Inferior parietal cortex (tissue), 1 donor: ENCODE measurements at regions not wholly inside any gene's neighbourhood (a gene's known extent, or its start where the extent isn't known, plus 50 kb on each side); places are given as distances from the start of the nearest gene placed in this dataset.
"Not testable (repeated sequence)": the region's sequence is repeated elsewhere in the genome, so short reads cannot be mapped to it uniquely, and the experiment has no call there.

ENCODE experiments used
- DNase-seq: peaks from one replicate; pipeline ENCODE4 v3.0.0-alpha.2; 2016; ENCODE audit errors: extremely low spot score

- DNase-seq: no peak
Measured at GRCh38 chr2:429575-430254, 141.8 kb upstream of the ALKAL2 start.

GRCh38 chr2:429142-429541 is 141.3 kb upstream of the ALKAL2 start:
- DNase-seq: no peak

- DNase-seq: no peak
Measured at GRCh38 chr2:428591-428990, 140.7 kb upstream of the ALKAL2 start.

- not testable (repeated sequence) for DNase-seq
Measured at GRCh38 chr2:426696-427095, 138.8 kb upstream of the ALKAL2 start.

- DNase-seq: no peak
Measured at GRCh38 chr2:425947-426346, 138.1 kb upstream of the ALKAL2 start.

GRCh38 chr2:425243-425642 is 137.4 kb upstream of the ALKAL2 start:
- no peak for DNase-seq

- no peak for DNase-seq
Measured at GRCh38 chr2:424306-425171, 136.6 kb upstream of the ALKAL2 start.

- DNase-seq: no peak
Measured at GRCh38 chr2:423479-423878, 135.6 kb upstream of the ALKAL2 start.

- DNase-seq: no peak
Measured at GRCh38 chr2:422676-423435, 135.0 kb upstream of the ALKAL2 start.

- DNase-seq: no peak
Measured at GRCh38 chr2:421406-421805, 133.5 kb upstream of the ALKAL2 start.

- no peak for DNase-seq
Measured at GRCh38 chr2:419687-420317, 131.9 kb upstream of the ALKAL2 start.

GRCh38 chr2:417662-418061 is 129.8 kb upstream of the ALKAL2 start:
- DNase-seq: no peak

GRCh38 chr2:417006-417405 is 129.1 kb upstream of the ALKAL2 start:
- DNase-seq: no peak

GRCh38 chr2:415986-416610 is 128.2 kb upstream of the ALKAL2 start:
- DNase-seq: no peak

- DNase-seq: no peak
Measured at GRCh38 chr2:409523-409922, 121.6 kb upstream of the ALKAL2 start.

- DNase-seq: no peak
Measured at GRCh38 chr2:407630-408029, 119.7 kb upstream of the ALKAL2 start.

GRCh38 chr2:406876-407275 is 119.0 kb upstream of the ALKAL2 start:
- no peak for DNase-seq

GRCh38 chr2:406231-406630 is 118.3 kb upstream of the ALKAL2 start:
- no peak for DNase-seq

- DNase-seq: no peak
Measured at GRCh38 chr2:404581-404980, 116.7 kb upstream of the ALKAL2 start.

GRCh38 chr2:403682-404081 is 115.8 kb upstream of the ALKAL2 start:
- no peak for DNase-seq

- DNase-seq: no peak
Measured at GRCh38 chr2:402721-403120, 114.8 kb upstream of the ALKAL2 start.

- no peak for DNase-seq
Measured at GRCh38 chr2:402206-402605, 114.3 kb upstream of the ALKAL2 start.
